Cardiac fibroblast (primary cell): ENCODE measurements at regions not wholly inside any gene's neighbourhood (a gene's known extent, or its start where the extent isn't known, plus 50 kb on each side); places are given as distances from the start of the nearest gene placed in this dataset.

Experiments
- DNase-seq, 2 donors: peaks; one replicate each; pipeline versions ENCODE4 v3.0.0 to v3.0.0-alpha.2; 2010; ENCODE audit warnings: low read depth in 2 of 2
- H3K4me3 ChIP-seq, 2 donors: replicated peaks in 1 of 2; 1 replicate in 1 of 2; 2 replicates in 1 of 2; pipeline ENCODE4 v1.5.1; 2011; ENCODE audit warnings: low read depth in 2 of 2, low read length in 2 of 2, mild to moderate bottlenecking in 2 of 2, moderate library complexity in 1 of 2
- TF ChIP-seq, protein P1 (sequence below): IDR thresholded peaks from one replicate; pipeline ENCODE4 v1.5.1; 2011; ENCODE audit warnings: low read depth, mild to moderate bottlenecking, low read length, inconsistent platforms

DNA sequence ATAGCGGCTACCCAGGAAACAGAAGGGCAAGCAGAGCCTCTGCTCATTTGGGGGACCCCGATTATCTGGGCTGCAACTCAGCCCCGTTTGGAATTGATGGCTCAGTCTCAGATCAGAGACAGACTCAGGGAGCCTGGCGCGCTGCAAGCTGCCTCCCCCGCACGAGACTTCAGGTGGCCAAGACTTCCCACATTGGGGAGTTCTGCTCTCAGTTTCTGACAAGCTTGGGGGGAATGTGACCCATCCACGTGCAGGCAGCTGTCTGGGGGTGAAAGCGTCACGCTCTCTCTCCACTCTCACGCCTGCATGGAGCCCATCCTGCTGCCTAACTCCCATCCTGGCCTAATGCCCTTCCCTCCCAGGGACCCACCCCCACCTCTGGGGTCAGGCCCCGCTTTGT lies 157.6 kb upstream of the GSE1 start:
- DNase-seq: no peak
- TF ChIP-seq, protein P1, sequence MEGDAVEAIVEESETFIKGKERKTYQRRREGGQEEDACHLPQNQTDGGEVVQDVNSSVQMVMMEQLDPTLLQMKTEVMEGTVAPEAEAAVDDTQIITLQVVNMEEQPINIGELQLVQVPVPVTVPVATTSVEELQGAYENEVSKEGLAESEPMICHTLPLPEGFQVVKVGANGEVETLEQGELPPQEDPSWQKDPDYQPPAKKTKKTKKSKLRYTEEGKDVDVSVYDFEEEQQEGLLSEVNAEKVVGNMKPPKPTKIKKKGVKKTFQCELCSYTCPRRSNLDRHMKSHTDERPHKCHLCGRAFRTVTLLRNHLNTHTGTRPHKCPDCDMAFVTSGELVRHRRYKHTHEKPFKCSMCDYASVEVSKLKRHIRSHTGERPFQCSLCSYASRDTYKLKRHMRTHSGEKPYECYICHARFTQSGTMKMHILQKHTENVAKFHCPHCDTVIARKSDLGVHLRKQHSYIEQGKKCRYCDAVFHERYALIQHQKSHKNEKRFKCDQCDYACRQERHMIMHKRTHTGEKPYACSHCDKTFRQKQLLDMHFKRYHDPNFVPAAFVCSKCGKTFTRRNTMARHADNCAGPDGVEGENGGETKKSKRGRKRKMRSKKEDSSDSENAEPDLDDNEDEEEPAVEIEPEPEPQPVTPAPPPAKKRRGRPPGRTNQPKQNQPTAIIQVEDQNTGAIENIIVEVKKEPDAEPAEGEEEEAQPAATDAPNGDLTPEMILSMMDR: no peak
- H3K4me3 ChIP-seq: no peak overlapping the region

DNA sequence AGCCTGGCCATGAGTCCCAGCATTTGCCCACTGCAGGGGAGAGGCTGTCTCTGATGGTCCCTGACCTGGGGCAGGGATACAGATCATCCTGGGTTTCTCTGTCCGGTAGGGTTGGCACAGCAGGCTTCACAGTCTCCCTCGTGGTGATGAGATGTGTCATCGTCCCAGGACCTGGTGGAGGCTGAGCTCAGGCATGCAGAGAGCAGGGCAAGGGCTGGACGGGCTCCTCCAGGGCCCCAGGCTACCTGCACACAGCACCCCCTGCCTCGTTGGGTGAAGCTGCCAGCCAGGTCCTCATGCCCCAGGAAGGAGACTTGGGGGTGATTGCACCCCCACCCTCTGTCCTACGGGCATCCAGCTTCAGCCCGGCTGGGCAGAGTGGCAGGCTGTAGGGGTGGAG lies 155.8 kb upstream of the GSE1 start:
- H3K4me3 ChIP-seq: no peak overlapping the region

DNA sequence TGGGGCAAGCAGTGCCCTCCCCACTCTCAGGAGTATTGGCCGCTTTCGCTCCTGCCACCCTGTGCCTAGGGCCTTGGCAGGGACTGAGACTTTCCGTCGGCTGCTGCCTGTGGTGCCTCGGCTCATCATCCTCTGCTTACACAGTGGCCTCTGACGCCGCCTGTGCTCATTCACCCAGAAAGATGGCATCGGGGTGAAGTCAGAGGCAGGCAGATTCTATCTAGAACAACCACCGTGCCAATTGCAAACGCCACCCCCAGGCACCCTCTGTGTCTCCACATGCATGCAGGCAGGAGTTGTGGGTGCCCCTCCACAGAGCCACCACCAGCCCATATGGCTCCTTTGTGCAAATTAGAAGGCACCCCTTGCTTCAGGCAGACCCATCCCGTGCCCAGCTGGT lies 154.2 kb upstream of the GSE1 start:
- DNase-seq: no peak
- H3K4me3 ChIP-seq: no peak overlapping the region
- TF ChIP-seq, protein P1: no peak

More for the DNA sequence above, 155.8 kb upstream of the GSE1 start:
- TF ChIP-seq, protein P1: no peak
- no peak for DNase-seq

DNA sequence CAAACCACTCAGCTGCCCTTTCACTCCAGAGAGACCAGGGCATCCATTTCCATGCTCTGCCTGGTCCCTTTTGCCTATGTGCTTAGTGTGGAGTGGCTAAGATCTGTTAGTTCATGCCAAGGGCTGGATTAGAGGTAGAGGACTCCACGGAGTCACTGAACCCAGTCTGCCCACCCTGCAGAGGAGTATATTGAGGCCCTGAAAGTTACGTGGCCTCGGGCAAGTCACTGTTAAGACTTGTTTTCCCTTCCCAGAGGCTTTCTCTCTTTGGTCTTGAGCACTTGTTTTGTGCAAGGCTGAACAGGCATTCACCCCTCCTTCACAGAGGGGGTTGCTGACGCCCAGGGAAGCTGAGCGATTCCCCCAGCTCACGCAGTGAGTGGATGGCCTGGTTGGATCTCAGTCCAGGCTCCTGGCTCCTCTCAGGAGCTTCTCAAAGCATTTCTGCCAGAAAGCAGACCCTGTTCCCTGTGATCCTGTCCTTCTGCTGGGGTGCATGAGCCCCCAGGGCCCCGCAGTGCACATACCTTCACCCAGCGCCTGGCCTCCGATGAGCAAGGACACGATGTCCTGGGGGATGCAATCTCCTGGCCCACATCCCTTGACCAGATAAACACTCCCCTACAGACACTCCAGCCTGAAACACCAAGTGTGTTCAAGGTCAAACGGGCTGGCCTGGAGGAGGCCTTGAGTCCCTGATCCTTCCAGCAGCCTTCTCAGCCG lies 153.4 kb upstream of the GSE1 start:
- DNase-seq: no peak
- no peak overlapping the region for H3K4me3 ChIP-seq
- TF ChIP-seq, protein P1: no peak

DNA sequence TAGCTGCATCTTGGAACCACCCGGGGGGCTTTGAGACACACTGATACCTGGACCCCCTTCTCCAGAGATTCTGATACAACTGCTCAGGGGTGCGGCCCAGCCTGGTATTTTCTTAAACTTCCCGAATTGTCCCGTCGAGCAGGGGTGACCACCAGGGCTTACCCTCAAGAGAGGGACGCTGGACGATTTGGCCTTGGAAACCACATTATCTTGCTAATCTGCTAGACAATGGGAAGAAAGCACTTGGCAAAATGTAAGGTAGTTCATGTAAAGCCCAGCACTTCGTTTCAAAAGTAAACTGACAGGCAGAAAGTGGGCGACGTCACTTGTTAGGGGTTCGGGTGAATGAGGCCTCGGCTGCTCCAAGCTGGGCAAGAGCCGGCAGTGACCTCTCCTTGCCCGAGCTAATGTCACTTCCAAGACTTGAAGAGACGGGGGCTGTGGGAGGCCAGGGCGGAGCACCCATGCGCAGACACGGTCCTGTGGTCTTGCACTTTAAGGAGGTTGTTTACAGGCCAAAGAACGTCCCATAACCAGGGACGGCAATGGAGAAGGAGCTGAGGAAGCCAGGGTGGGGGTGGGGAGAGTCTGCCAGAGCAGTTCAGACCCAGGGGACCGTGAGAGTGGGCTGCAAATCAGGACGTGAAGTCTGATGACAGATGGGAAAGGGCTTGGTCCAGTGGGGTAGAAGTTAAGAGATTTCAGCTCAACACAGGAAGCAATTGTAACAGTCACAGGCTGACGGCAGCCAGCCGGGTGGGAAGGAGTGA lies 152.7 kb upstream of the GSE1 start:
- TF ChIP-seq, protein P1: no peak
- no peak overlapping the region for H3K4me3 ChIP-seq
- peak in 1 of 2 donors; percentile 66 for DNase-seq

DNA sequence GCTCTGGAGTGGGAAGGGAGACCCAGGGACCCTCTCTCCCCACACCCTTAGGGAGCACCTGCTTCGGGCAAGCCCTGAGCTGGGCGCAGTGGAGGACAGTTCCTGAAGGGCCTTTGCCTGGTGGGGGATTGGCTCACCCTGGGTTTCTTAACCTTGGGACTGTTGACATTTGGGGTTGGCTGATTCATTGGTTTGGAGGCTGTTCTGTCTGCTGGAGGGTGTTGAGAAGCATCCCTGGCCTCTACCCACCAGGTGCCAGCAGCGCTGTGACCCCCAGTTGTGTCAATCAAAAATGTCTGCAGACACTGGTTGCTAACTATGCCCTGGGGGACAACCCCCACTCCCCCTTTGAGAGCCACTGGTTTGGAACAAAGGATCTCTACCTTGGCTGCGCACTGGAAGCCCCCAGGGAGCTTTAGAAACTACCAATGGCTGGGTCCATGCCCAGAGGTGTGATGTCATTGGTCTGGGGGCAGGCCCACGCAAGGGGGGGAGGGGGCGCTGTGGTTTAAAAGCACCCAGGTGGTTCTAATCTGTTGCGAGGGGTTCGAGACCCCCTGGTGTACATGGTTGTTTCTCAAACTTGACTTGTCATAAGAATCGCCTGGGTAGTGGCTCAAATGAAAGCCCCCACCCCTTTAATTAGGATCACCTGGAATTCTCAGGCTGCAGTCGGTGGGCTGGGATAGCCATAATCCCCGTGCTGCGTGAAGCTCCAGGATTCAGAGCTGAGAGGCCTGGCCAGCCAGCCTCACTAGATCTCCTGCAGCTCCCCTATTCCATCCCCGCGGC lies 151.9 kb upstream of the GSE1 start:
- TF ChIP-seq, protein P1: no peak
- peak; percentile 55 to 70 for DNase-seq
- no peak overlapping the region for H3K4me3 ChIP-seq
